ENCODE measurements at regions not wholly inside any gene's neighbourhood (a gene's known extent, or its start where the extent isn't known, plus 50 kb on each side); places are given as distances from the start of the nearest gene placed in this dataset.

GRCh38 chr1:172955161-172955815, 95.5 kb downstream of the TNFSF18 start:
- no peaks in the 10 kb centered on the region for H3K27me3 ChIP-seq (ENCODE audit: control insufficient read depth, insufficient read depth, low read length)
- H3K4me3 ChIP-seq (ENCODE audit: insufficient read depth, low read depth, low read length) = no peak overlapping the region
- H3K36me3 ChIP-seq (replicated peaks; ENCODE audit: control insufficient read depth, insufficient read depth, low read length) = no peaks in the 10 kb centered on the region
- no peak for DNase-seq

- no peaks in the 10 kb centered on the region for H3K27me3 ChIP-seq (ENCODE audit: control insufficient read depth, insufficient read depth, low read length)
- DNase-seq = no peak
- no peaks in the 10 kb centered on the region for H3K36me3 ChIP-seq (replicated peaks; ENCODE audit: control insufficient read depth, insufficient read depth, low read length)
- no peak overlapping the region for H3K4me3 ChIP-seq (ENCODE audit: insufficient read depth, low read depth, low read length)
These were observed 93.9 kb downstream of the TNFSF18 start for GRCh38 chr1:172956871-172957270.

DNA sequence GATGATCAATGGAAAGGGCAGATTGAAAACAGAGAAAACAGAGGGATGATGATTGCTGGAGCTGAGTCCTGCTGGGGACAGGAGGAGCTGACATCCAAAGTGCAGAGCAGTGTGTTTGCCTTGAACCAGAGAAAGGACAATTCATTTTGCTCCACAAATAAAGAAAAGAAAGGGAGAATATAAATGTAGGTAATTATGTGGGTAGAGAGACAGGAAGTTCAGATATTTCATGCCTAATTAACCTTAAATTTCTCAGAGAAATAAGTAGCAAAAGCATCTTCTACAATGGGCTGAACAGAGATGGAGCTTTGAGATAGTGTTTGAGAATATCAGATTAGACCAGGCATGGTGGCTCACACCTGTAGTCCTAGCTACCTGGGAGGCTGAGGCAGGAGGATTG, 93.2 kb downstream of the TNFSF18 start:
- Histone ChIP-seq H3K36me3 (replicated peaks; ENCODE audit: control insufficient read depth, insufficient read depth, low read length) (no peaks in the 10 kb centered on the region), H3K27me3 (ENCODE audit: control insufficient read depth, insufficient read depth, low read length) (no peaks in the 10 kb centered on the region)
- DNase-seq = no peak

DNA sequence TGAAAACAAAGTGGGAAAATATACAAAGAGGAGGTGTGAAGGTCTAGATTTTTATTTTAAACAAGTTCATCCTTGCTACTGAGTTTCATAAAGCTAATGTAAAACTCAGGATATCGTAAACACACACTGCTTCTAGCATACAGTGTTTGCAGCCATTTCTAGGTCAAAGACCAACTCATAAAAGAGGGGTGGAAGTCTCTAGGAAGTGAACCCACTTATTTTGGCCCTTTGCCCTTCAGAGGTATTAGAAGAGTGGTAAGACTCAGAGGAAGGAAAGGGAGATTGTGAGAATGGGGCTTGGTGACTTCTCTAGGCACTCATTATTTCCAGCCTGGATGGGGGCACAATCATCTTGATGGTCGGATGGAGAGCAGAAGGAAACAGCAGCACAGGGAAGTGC, 91.2 kb downstream of the TNFSF18 start:
- no peaks in the 10 kb centered on the region for H3K27me3 ChIP-seq (ENCODE audit: control insufficient read depth, insufficient read depth, low read length)
- no peak overlapping the region for H3K4me3 ChIP-seq (ENCODE audit: insufficient read depth, low read depth, low read length)
- DNase-seq = no peak
- no peaks in the 10 kb centered on the region for H3K36me3 ChIP-seq (replicated peaks; ENCODE audit: control insufficient read depth, insufficient read depth, low read length)

More for the DNA sequence above, 93.2 kb downstream of the TNFSF18 start:
- H3K4me3 ChIP-seq (ENCODE audit: insufficient read depth, low read depth, low read length) = no peak overlapping the region

DNA sequence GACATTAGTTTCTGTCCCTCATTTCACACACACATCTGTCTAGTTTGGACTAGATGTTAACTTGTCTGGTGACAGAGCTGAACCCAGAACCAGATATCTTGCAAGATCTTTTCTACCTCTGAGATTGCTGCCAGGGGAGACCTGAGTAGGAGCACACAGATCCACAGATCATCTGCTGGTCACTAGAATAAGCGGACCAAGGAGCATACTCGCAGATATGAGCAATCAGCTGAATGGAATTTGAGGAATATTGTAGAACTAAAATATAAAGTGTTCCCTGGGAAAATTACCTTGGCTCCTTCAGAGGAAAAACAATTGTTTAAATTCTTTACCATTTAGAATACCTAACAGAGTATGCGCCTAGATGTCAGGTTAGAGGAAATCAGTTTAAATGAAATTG, 90.7 kb downstream of the TNFSF18 start:
- H3K36me3 ChIP-seq (replicated peaks; ENCODE audit: control insufficient read depth, insufficient read depth, low read length) = no peaks in the 10 kb centered on the region
- DNase-seq = no peak
- H3K4me3 ChIP-seq (ENCODE audit: insufficient read depth, low read depth, low read length) = no peak overlapping the region
- H3K27me3 ChIP-seq (ENCODE audit: control insufficient read depth, insufficient read depth, low read length) = no peaks in the 10 kb centered on the region

DNA sequence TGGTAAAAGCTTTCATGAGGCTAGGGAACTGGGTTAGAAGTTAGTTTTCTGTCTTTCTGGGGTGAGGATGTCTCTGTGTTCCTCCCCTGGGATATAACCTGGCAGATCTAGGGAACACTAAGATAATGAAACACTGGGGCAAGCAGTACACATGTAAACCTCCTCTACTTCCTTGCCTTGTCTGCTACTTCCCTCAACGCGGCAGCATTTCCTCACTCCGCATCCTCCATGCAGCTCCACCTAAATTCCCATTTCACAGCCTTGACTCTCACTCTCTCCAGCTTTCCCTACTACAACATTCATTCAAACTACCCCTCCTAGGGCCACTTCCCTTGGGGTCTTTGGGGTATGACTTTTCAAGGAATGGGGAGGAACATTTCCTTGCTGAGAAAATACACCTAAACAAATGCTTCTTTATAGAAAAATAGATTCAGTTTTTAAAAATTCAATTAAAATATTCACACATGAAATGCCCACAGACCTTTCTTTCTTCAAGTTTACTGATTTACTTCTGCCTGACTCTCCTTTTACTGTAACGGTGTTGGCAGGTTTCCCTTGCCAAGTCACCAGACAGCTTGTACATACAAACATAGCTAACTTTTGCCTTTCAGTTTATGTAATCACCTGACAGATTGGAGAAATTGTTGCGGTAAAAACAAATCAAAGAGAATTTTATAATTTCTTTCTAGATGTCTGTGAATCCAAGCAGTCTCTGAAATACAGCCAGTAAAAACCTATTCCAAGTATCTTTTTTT, 90.1 kb downstream of the TNFSF18 start:
- H3K27me3 ChIP-seq (ENCODE audit: control insufficient read depth, insufficient read depth, low read length) = no peaks in the 10 kb centered on the region
- H3K4me3 ChIP-seq (ENCODE audit: insufficient read depth, low read depth, low read length) = no peak overlapping the region
- no peak for DNase-seq
- no peaks in the 10 kb centered on the region for H3K36me3 ChIP-seq (replicated peaks; ENCODE audit: control insufficient read depth, insufficient read depth, low read length)

DNA sequence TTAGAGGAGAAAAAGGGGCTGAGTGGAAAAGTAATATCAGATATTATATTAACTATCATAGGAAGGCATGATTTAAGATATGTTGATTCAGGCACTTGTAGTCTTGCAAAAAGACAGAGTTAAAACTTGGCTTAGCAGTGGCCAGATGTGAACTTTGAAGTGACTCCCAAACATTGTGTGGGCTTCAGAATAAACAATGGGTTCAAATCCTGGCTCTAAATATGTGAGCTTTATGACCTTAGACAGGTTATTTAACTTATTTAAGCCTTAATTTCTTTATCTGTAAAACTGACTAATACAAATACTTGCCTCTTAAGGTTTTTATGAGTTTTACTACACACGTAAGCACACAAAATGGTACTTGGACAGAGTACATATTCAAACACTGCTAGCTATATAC, 85.9 kb downstream of the TNFSF18 start:
- no peak overlapping the region for H3K4me3 ChIP-seq (ENCODE audit: insufficient read depth, low read depth, low read length)
- no peaks in the 10 kb centered on the region for H3K27me3 ChIP-seq (ENCODE audit: control insufficient read depth, insufficient read depth, low read length)
- H3K36me3 ChIP-seq (replicated peaks; ENCODE audit: control insufficient read depth, insufficient read depth, low read length) = no peaks in the 10 kb centered on the region
- no peak for DNase-seq

DNA sequence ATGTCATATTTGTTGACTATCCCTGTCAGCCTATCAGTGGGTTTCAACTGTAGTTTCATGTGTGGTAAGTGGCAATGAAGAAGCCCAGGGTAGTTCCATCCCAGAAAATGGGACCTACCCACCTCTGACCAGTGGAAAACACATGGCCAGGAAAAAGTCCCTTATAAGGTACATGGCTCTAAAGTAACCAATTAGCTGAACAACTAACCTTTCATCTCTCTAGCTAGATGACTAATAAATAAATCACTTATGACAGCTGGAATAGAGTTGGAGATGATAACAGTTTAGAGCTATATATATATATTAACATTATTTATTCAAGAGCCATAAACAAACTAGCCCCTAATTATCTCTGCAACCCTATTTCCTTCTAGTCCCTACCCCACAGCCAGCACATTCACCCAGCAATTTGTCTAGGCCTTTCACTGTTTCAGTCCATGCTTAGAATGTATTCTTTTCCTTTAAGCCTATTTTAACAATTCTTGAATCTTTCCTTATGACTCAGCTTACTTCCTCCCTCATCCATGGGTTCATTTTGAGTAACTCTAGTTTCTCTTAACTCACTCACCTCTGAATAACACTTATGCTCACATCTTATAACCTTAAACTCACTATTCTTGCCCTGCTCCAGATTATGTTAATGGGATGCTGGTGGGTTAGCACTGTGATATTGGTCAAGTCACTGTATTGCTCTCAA, 83.7 kb downstream of the TNFSF18 start:
- Histone ChIP-seq H3K36me3 (replicated peaks; ENCODE audit: control insufficient read depth, insufficient read depth, low read length) (no peaks in the 10 kb centered on the region), H3K4me3 (ENCODE audit: insufficient read depth, low read depth, low read length) (no peak overlapping the region), H3K27me3 (ENCODE audit: control insufficient read depth, insufficient read depth, low read length) (no peaks in the 10 kb centered on the region)
- DNase-seq = no peak

DNA sequence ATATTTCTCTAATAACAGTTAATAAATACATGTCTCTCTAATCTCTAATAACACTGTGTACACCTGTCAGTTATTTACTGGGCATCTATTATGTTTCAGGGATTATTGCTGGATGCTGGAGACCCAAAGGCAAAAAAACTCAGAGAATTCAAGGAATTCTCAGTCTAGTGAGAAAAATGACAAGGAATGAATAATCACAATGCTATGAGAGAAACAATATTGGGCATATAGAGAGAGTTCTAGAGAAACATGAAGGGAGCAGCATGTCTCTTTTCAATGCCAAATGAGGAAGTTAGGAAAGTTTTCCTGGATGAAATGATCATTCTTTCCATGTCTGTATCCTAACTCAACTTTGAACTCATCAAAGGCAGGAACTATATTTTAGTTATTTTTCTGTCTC, 82.8 kb downstream of the TNFSF18 start:
- Histone ChIP-seq H3K36me3 (replicated peaks; ENCODE audit: control insufficient read depth, insufficient read depth, low read length) (no peaks in the 10 kb centered on the region), H3K4me3 (ENCODE audit: insufficient read depth, low read depth, low read length) (no peak overlapping the region), H3K27me3 (ENCODE audit: control insufficient read depth, insufficient read depth, low read length) (no peaks in the 10 kb centered on the region)
- DNase-seq = no peak

GRCh38 chr1:172969611-172970010, 81.1 kb downstream of the TNFSF18 start:
- no peaks in the 10 kb centered on the region for H3K27me3 ChIP-seq (ENCODE audit: control insufficient read depth, insufficient read depth, low read length)
- no peak for DNase-seq
- H3K4me3 ChIP-seq (ENCODE audit: insufficient read depth, low read depth, low read length) = no peak overlapping the region
- no peaks in the 10 kb centered on the region for H3K36me3 ChIP-seq (replicated peaks; ENCODE audit: control insufficient read depth, insufficient read depth, low read length)

- DNase-seq = no peak
- H3K27me3 ChIP-seq (ENCODE audit: control insufficient read depth, insufficient read depth, low read length) = no peaks in the 10 kb centered on the region
- H3K36me3 ChIP-seq (replicated peaks; ENCODE audit: control insufficient read depth, insufficient read depth, low read length) = no peaks in the 10 kb centered on the region
- H3K4me3 ChIP-seq (ENCODE audit: insufficient read depth, low read depth, low read length) = no peak overlapping the region
These were observed 80.6 kb downstream of the TNFSF18 start for GRCh38 chr1:172970186-172970585.

GRCh38 chr1:172971241-172971640, 79.5 kb downstream of the TNFSF18 start:
- no peaks in the 10 kb centered on the region for H3K36me3 ChIP-seq (replicated peaks; ENCODE audit: control insufficient read depth, insufficient read depth, low read length)
- no peak overlapping the region for H3K4me3 ChIP-seq (ENCODE audit: insufficient read depth, low read depth, low read length)
- H3K27me3 ChIP-seq (ENCODE audit: control insufficient read depth, insufficient read depth, low read length) = no peaks in the 10 kb centered on the region
- DNase-seq = no peak

GRCh38 chr1:172972258-172972657, 78.5 kb downstream of the TNFSF18 start:
- no peak for DNase-seq
- Histone ChIP-seq H3K27me3 (ENCODE audit: control insufficient read depth, insufficient read depth, low read length) (no peaks in the 10 kb centered on the region), H3K4me3 (ENCODE audit: insufficient read depth, low read depth, low read length) (no peak overlapping the region), H3K36me3 (replicated peaks; ENCODE audit: control insufficient read depth, insufficient read depth, low read length) (no peaks in the 10 kb centered on the region)

DNA sequence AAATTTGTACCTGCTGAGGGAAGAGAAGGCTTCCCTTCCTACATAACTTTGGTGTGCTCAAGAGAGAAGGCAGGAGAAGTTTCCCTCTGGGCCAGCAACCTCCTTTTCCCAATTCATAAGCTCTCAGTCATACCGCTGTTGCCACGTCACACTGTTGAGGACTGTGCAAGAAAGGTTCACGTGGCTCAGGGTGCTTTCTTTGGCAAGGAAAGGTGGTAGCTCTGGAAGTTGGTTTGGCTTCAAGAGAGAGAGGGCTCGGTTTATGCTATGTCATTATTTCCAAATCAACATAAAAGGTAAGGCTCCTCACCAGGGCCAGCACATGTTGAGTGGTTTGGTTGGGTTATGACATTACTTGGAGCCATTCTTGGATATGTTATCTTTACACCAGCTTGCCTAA, 77.3 kb downstream of the TNFSF18 start:
- Histone ChIP-seq H3K27me3 (ENCODE audit: control insufficient read depth, insufficient read depth, low read length) (no peaks in the 10 kb centered on the region), H3K36me3 (replicated peaks; ENCODE audit: control insufficient read depth, insufficient read depth, low read length) (no peaks in the 10 kb centered on the region), H3K4me3 (ENCODE audit: insufficient read depth, low read depth, low read length) (no peak overlapping the region)
- DNase-seq = no peak
